ENCODE measurements at regions not wholly inside any gene's neighbourhood (a gene's known extent, or its start where the extent isn't known, plus 50 kb on each side); places are given as distances from the start of the nearest gene placed in this dataset.

DNA sequence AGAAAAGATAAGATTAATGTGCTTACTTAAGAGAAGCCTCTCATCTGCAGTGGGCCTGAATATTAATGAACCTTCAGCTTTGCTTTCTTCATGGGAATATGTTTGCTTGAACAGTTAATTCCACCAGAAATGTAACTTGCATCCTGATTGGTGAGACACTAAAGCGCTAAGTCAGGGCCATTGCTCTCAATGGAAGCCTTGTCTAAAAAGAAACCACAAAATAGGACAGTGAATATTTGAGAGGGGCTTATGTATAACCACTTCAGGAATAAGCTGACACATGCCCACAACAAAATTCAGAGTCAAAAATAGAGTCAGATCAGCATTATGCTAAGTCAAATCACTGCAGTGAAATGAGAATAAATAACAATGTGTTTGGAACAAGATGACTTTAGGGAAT is 1125.8 kb downstream of the STIM2 start:
- Histone ChIP-seq H3K4me2 (no peak overlapping the region), H3K4me3 (no peak overlapping the region), H3K4me1 (no peaks in the 10 kb centered on the region), H3K27ac (no peak overlapping the region), H3K9me3 (no peaks in the 10 kb centered on the region)
- no peak for ATAC-seq
- ChIA-PET POLR2A (no interaction called here), CTCF (no interaction called here)
- FAIRE-seq: no peak
- no peak for TF ChIP-seq MAZ (IDR thresholded peaks at IDR 0.05; ENCODE audit: borderline replicate concordance, low read depth, low read length)
- TF ChIP-seq KDM5A (IDR thresholded peaks at IDR 0.05): no peak
- TF ChIP-seq JUNB (IDR thresholded peaks at IDR 0.05): no peak
- TF ChIP-seq NFE2L2 (conservative IDR thresholded peaks at IDR 0.05; ENCODE audit: low read length): no peak
- TF ChIP-seq RNF2 (IDR thresholded peaks at IDR 0.05; ENCODE audit: borderline replicate concordance, low read depth): no peak
- no peak for TF ChIP-seq CHD4 (IDR thresholded peaks at IDR 0.05; ENCODE audit: borderline replicate concordance)
- no peak for TF ChIP-seq EHMT2 (IDR thresholded peaks at IDR 0.05; ENCODE audit: low read depth)
- no peak for TF ChIP-seq HOXB5 (CRISPR knock-in tag; IDR thresholded peaks at IDR 0.05)
- no peak for TF ChIP-seq FOXS1 (CRISPR knock-in tag; IDR thresholded peaks at IDR 0.05)
- TF ChIP-seq, protein P1, sequence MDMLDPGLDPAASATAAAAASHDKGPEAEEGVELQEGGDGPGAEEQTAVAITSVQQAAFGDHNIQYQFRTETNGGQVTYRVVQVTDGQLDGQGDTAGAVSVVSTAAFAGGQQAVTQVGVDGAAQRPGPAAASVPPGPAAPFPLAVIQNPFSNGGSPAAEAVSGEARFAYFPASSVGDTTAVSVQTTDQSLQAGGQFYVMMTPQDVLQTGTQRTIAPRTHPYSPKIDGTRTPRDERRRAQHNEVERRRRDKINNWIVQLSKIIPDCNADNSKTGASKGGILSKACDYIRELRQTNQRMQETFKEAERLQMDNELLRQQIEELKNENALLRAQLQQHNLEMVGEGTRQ (IDR thresholded peaks at IDR 0.05): no peak
- TF ChIP-seq EHF (CRISPR knock-in tag; IDR thresholded peaks at IDR 0.05): no peak
- no peak for TF ChIP-seq RFX5 (IDR thresholded peaks at IDR 0.05)
- DNase-seq (ENCODE audit: low read depth in 1 of 2, low spot score in 1 of 2): no peak
- WGBS (ENCODE audit: missing lambda C conversion rate): 71% methylated on average over 1 of the region's 1 CpG

DNA sequence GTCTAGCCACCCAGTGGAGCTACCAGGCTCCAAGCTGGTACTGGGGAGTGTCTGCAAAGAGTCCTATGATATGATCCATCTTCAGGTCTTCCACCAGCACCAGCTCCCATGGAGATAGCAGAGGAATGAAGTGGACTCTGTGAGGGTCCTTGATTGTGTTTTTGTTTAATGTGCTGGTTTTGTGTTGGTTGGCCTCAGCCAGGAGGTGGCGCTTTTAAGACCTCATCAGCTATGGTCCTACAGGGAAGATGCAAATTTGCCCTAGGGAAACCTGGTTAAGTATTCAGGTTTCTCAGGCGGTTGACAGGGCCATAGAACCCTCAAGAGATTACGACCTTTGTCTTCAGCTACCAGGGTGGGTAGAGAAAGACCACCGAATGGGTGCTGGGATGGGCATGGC is 1141.1 kb downstream of the STIM2 start:
- ChIA-PET CTCF (no interaction called here), POLR2A (no interaction called here)
- no peak for ATAC-seq
- DNase-seq (ENCODE audit: low read depth in 1 of 2, low spot score in 1 of 2): no peak
- WGBS (ENCODE audit: missing lambda C conversion rate): 13% methylated on average over 3 of the region's 4 CpGs
- H3K9me3 ChIP-seq: no peaks in the 10 kb centered on the region
- H3K27ac ChIP-seq: no peak overlapping the region
- no peaks in the 10 kb centered on the region for H3K4me1 ChIP-seq
- FAIRE-seq: no peak
- H3K4me3 ChIP-seq: no peak overlapping the region
- TF ChIP-seq RCOR1 (IDR thresholded peaks at IDR 0.05; ENCODE audit: low read depth, low read length) (no peak), CBX2 (IDR thresholded peaks at IDR 0.05; ENCODE audit: borderline replicate concordance, low read depth) (no peak), NFE2L2 (conservative IDR thresholded peaks at IDR 0.05; ENCODE audit: low read length) (no peak)
- TF ChIP-seq, protein P2, sequence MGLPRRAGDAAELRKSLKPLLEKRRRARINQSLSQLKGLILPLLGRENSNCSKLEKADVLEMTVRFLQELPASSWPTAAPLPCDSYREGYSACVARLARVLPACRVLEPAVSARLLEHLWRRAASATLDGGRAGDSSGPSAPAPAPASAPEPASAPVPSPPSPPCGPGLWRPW (IDR thresholded peaks at IDR 0.05): no peak
- H3K4me2 ChIP-seq: no peak overlapping the region

DNA sequence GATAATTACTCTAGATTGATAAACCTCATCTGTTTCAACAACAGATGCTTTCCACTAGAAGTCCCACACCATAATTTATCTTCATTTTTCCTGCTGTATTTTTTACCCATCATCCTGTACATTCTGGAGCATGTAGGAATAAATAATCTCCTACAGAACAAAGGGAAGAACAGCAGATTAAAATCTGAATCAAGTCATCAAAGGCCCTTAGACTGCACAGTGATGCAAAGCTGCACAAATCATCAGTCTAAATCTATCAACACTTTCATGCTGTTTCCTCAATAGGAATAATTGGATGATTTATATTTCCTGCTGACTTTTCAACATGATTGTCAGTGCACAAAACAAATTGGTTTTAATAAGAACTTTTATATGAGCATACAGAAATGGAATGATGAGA is 1143.9 kb downstream of the STIM2 start:
- FAIRE-seq (no peak), ATAC-seq (no peak), DNase-seq (ENCODE audit: low read depth in 1 of 2, low spot score in 1 of 2) (no peak)
- TF ChIP-seq RNF2 (IDR thresholded peaks at IDR 0.05; ENCODE audit: borderline replicate concordance, low read depth) (no peak), MAFK (IDR thresholded peaks at IDR 0.05; ENCODE audit: partially characterized antibody) (no peak), PHF8 (IDR thresholded peaks at IDR 0.05; ENCODE audit: borderline replicate concordance, low read depth) (no peak), SREBF2 (IDR thresholded peaks at IDR 0.05) (no peak)
- H3K9me3 ChIP-seq: no peaks in the 10 kb centered on the region
- H3K27ac ChIP-seq: no peak overlapping the region
- H3K4me2 ChIP-seq: no peak overlapping the region
- POLR2A ChIA-PET: no interaction called here
- no peak overlapping the region for H3K4me3 ChIP-seq
- CTCF ChIA-PET: no interaction called here
- H3K4me1 ChIP-seq: no peaks in the 10 kb centered on the region

DNA sequence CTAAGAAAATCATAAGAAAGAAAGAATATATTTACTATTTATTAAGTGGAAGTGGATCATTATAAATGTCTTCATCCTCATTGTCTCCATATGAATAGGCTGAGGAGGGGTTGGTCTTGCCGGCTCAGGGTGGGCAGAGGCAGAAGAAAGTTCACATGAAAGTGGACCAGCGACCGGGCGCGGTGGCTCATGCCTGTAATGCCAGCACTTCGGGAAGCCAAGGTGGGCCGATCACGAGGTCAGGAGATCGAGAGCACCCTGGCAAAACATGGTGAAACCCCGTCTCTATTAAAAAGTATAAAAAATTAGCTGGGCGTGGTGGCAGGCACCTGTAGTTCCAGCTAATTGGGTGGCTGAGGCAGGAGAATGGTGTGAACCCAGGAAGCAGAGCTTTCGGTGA is 1145.4 kb downstream of the STIM2 start:
- Histone ChIP-seq H3K4me2 (no peak overlapping the region), H3K27ac (no peak overlapping the region), H3K4me1 (no peaks in the 10 kb centered on the region), H3K4me3 (no peak overlapping the region), H3K9me3 (no peaks in the 10 kb centered on the region)
- CTCF ChIA-PET: no interaction called here
- DNase-seq (ENCODE audit: low read depth in 1 of 2, low spot score in 1 of 2) (no peak), FAIRE-seq (no peak), ATAC-seq (no peak)
- POLR2A ChIA-PET: no interaction called here
- no peak for TF ChIP-seq PHF8 (IDR thresholded peaks at IDR 0.05; ENCODE audit: borderline replicate concordance, low read depth)
- TF ChIP-seq, protein P3, sequence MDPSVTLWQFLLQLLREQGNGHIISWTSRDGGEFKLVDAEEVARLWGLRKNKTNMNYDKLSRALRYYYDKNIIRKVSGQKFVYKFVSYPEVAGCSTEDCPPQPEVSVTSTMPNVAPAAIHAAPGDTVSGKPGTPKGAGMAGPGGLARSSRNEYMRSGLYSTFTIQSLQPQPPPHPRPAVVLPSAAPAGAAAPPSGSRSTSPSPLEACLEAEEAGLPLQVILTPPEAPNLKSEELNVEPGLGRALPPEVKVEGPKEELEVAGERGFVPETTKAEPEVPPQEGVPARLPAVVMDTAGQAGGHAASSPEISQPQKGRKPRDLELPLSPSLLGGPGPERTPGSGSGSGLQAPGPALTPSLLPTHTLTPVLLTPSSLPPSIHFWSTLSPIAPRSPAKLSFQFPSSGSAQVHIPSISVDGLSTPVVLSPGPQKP (IDR thresholded peaks at IDR 0.05; ENCODE audit: low read depth, low read length): no peak
- no peak for TF ChIP-seq CHD2 (IDR thresholded peaks at IDR 0.05; ENCODE audit: low read length, partially characterized antibody)
- TF ChIP-seq SMC3 (IDR thresholded peaks at IDR 0.05): no peak
- TF ChIP-seq FOSL2 (IDR thresholded peaks at IDR 0.05): no peak
- TF ChIP-seq FOSL2 (CRISPR knock-in tag; IDR thresholded peaks at IDR 0.05): no peak
- no peak for TF ChIP-seq EP300 (IDR thresholded peaks at IDR 0.05)
- no peak for TF ChIP-seq CHD4 (IDR thresholded peaks at IDR 0.05; ENCODE audit: borderline replicate concordance)
- no peak for TF ChIP-seq ZNF302 (CRISPR knock-in tag; IDR thresholded peaks at IDR 0.05)
- 53% methylated on average over 12 of the region's 12 CpGs for WGBS (ENCODE audit: missing lambda C conversion rate)
